Gastrocnemius medialis (tissue), 4 donors: ENCODE measurements at regions not wholly inside any gene's neighbourhood (a gene's known extent, or its start where the extent isn't known, plus 50 kb on each side); places are given as distances from the start of the nearest gene placed in this dataset.

ENCODE experiments used
- CTCF ChIP-seq, 5 experiments: fragments of 450-650 bp in 3 of 5; fragments of 200-600 bp in 2 of 5; sonication (generic) in 2 of 5; IDR thresholded peaks in 4 of 5; conservative IDR thresholded peaks in 1 of 5; 1 replicate in 4 of 5; 2 replicates in 1 of 5; pipeline ENCODE4 v1.5.1; 2016 to 2019; ENCODE audit warnings: antibody characterized with exemption in 5 of 5, mild to moderate bottlenecking in 3 of 5, moderate library complexity in 3 of 5
- POLR2A ChIP-seq, 2 donors: fragments of 450-650 bp; IDR thresholded peaks; one replicate each; pipeline ENCODE4 v1.6.1; 2017; ENCODE audit warnings: antibody characterized with exemption in 2 of 2, mild to moderate bottlenecking in 2 of 2, moderate library complexity in 2 of 2

DNA sequence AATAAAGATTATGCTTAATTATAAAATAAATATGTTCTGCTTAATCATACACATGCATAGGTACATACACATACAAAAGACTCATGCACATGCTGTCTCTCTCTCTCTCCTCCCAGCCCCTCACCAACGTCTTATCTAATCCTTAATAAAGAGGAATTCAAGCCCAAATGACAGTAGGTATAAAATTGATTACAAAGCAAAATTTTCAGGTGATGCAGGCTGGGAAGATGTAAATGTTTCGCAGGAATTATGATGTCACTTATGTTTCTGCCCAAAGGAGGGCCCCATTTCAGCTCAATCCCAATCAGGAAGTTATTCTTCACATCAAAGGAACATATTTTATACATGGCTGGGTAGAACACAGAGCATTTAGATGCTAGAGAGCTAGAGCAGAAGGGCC lies 284.6 kb upstream of the ID4 start:
- TF ChIP-seq CTCF (IDR thresholded peaks at IDR 0.05 in 4 of 5, conservative IDR thresholded peaks at IDR 0.05 in 1 of 5) (no peak), POLR2A (IDR thresholded peaks at IDR 0.05) (no peak)
